K562 (cell line): ENCODE measurements at regions not wholly inside any gene's neighbourhood (a gene's known extent, or its start where the extent isn't known, plus 50 kb on each side); places are given as distances from the start of the nearest gene placed in this dataset.

Source experiments
- E2F4 ChIP-seq: sonication (generic); formaldehyde crosslinking; IDR thresholded peaks from 2 replicates; pipeline ENCODE4 v1.8.0; 2022; ENCODE audit warnings: mild to moderate bottlenecking, low read depth, missing genetic modification reagents
- EHMT2 ChIP-seq: fragments of 450-650 bp; IDR thresholded peaks from 2 replicates; pipeline ENCODE4 v1.6.1; 2018; ENCODE audit warnings: antibody characterized with exemption
- KDM1A ChIP-seq, 2 experiments: fragments of 450-650 bp; IDR thresholded peaks; 2 replicates each; pipeline ENCODE4 v1.6.1; 2016; ENCODE audit warnings: mild to moderate bottlenecking in 2 of 2
- MXI1 ChIP-seq: IDR thresholded peaks from 2 replicates; pipeline ENCODE4 v1.6.1; 2011; ENCODE audit warnings: low read depth, mild to moderate bottlenecking, improper control_type of control experiment, low read length
- SP1 ChIP-seq: sonication (generic); formaldehyde crosslinking; IDR thresholded peaks from 2 replicates; pipeline ENCODE4 v1.8.1; 2022; ENCODE audit warnings: mild to moderate bottlenecking, missing genetic modification reagents
- ZFP91 ChIP-seq: sonication (generic); formaldehyde crosslinking; IDR thresholded peaks from 2 replicates; pipeline ENCODE4 v1.8.0; 2022; ENCODE audit warnings: mild to moderate bottlenecking, missing genetic modification reagents

GRCh38 chr2:146721486-146721885, 1123.3 kb upstream of the ACVR2A start:
- TF ChIP-seq E2F4 (CRISPR knock-in tag) (no peak), EHMT2 (no peak), MXI1 (no peak), ZFP91 (no peak), KDM1A (IDR thresholded peaks at IDR 0.05) (no peak), SP1 (CRISPR knock-in tag) (no peak)
